Epithelial cell of prostate (primary cell): ENCODE measurements at regions not wholly inside any gene's neighbourhood (a gene's known extent, or its start where the extent isn't known, plus 50 kb on each side); places are given as distances from the start of the nearest gene placed in this dataset.

Experiments used
- DNase-seq: peaks from one replicate; pipeline ENCODE4 v3.0.0-alpha.2; 2011; ENCODE audit warnings: low read depth, low spot score
- H3K27ac ChIP-seq: fragments of 450-650 bp; 2 replicates; pipeline ENCODE4 v1.5.1; 2017; ENCODE audit warnings: mild to moderate bottlenecking

DNA sequence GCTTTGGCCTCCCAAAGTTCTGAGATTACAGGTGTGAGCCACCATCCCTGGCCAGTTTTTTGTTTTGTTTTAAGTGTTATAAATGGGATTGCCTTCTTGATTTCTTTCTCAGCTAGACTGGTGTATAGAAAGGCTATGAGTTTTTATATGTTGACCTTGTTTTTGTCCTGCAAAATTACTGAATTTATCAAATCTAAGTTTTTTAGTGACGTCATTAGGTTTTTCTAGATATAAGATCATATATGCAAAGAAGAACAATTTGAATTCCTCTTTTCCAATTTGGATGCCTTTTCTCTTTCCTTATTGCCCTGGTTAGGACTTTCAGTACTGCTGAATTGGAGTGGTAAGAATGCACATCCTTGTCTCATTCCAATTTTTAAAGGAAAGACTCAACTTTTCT is 81.3 kb upstream of the MOCS1 start:
- no peak for DNase-seq
- no peak overlapping the region for H3K27ac ChIP-seq

GRCh38 chr6:40011844-40012243 is 77.6 kb upstream of the MOCS1 start:
- DNase-seq = no peak
- no peak overlapping the region for H3K27ac ChIP-seq

DNA sequence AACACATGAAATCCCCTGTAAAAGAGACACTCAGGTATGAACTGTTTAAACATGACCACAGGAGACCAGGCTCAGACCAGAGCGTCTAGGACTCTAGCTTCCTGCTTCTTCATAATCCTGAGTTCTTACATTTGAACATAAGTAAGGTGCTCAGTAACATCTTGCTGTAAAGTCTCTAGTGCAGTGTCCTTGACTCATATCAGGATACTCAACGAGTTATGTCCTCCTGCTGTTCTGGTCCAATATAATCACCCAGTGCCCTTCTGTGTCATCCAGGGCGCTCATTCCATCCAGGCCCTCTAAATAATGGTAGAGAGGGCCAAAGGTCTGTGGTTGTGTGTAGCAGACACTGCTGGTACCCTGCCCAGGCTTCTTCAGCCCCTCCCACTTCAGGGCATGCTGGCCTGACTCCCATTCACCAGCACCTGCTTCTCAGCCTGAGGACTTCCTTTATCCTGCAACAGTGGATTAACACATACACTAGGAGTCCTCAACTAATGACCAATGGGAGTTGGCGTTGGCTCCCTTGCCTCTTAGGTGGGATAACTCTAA is 66.8 kb upstream of the MOCS1 start:
- DNase-seq = no peak
- no peak overlapping the region for H3K27ac ChIP-seq

GRCh38 chr6:39999006-39999867 is 65.0 kb upstream of the MOCS1 start:
- no peak overlapping the region for H3K27ac ChIP-seq

GRCh38 chr6:39998126-39998525 is 63.9 kb upstream of the MOCS1 start:
- no peak overlapping the region for H3K27ac ChIP-seq
- no peak for DNase-seq

More at GRCh38 chr6:39999006-39999867, 65.0 kb upstream of the MOCS1 start:
- no peak for DNase-seq

DNA sequence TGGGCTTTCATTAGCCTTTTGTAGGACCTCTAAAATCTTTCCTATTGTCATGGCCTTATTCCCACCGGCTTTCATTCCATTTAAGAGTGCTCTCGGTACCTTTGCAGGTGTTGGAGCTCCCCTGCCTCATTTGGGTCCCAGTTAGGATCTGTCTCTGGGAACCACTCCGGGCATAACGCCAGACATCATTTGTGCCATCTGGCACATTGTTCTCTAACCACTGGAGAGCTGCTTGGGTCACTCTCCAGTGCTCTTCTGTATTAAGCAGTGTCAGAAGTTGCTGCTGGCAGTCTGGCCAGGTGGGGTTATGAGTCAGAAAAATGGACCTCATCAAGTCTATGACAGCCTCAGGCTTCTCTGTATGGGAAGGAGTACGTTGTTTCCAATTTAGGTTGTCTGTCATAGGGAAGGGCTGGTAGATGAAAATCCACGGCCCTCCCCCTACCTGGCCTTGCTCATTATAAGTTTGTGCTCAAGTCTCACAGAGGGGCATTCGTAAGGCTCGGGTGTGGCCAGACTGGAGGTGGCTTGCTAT is 62.9 kb upstream of the MOCS1 start:
- H3K27ac ChIP-seq = no peak overlapping the region
- DNase-seq = no peak

GRCh38 chr6:39995633-39996032 is 61.4 kb upstream of the MOCS1 start:
- H3K27ac ChIP-seq = no peak overlapping the region
- DNase-seq = no peak

DNA sequence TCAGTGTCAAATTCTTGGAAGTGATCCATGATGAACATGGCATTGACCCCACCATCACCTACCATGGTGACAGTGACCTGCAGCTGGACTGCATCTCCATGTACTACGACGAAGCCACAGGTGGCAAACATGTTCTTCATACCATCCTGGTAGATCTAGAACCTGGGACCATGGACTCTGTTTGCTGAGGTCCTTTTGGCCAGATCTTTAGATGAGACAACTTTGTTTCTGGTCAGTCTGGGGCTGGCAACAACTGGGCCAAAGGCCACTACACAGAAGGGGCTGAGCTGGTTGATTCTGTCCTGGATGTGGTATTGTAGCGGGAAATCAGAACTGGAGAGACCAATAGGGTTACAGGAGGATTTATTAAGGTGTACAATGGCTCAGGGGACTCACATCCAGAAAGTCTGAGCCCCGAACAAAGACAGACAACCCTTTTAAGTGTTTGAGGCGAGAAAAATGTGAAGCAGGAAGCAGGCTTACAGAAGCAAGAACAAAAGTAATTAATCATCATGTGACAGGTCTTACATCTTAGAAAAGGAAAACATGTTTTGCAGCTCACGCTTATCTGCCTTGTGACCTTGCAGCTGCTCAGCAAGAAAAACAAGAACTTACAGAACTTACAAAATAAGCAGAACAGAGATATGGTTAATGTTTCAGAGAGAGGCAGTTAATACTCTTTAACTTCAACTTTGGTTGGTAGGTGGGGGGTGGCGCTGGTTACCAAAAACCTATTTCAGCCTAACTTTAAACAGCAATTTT is 58.8 kb upstream of the MOCS1 start:
- H3K27ac ChIP-seq = no peak overlapping the region
- no peak for DNase-seq
